ENCODE measurements at regions not wholly inside any gene's neighbourhood (a gene's known extent, or its start where the extent isn't known, plus 50 kb on each side); places are given as distances from the start of the nearest gene placed in this dataset.

DNA sequence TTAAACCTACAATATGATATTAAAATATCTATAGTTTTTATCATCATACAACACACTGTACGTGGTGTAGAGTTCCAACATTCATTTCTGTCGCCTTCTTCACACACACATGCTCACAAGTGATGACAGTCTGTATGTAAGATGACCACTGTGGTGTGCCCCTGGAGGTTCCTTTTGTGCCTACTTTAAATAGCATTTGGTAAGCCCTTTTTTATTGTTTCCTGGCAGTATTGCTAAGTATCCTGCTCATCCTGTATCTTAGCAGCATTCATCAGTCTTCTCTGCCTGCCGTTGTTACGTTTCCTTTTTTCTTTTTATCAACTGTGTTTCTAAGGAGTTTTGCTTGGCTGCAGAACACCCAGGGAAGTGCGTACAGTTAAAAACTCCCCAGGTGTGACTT lies 231.4 kb downstream of the CHRM3 start:
- TF ChIP-seq JUND (IDR thresholded peaks at IDR 0.05; ENCODE audit: low read depth), result no peak
- in situ Hi-C loops (cut with HindIII; ENCODE audit: low pct_unique_long_range_greater_than_20kb, low sequenced_read_pairs), result no loop called here
- DNase-seq (ENCODE audit: low read depth in 1 of 2, low spot score in 1 of 2), result no peak

DNA sequence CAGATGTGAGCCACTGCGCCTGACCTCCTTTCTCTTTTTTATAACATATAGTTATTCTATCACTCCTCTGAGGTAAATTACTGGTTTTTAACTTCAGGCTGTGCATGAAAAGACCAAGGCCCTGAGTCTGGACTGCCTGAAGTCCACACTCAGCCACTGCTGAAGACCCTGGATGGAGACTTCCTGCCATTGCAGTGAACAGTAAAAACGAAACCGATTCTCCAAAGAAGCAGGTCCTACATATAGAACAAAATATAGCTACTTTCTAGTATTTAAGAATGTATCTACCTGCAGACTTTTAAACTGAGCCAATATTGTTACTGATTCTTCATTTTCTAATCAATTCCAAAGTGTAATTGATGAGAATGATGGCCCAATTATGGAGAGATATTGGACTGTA lies 232.8 kb downstream of the CHRM3 start:
- in situ Hi-C loops (cut with HindIII; ENCODE audit: low pct_unique_long_range_greater_than_20kb, low sequenced_read_pairs), result no loop called here
- no peak for DNase-seq (ENCODE audit: low read depth in 1 of 2, low spot score in 1 of 2)

DNA sequence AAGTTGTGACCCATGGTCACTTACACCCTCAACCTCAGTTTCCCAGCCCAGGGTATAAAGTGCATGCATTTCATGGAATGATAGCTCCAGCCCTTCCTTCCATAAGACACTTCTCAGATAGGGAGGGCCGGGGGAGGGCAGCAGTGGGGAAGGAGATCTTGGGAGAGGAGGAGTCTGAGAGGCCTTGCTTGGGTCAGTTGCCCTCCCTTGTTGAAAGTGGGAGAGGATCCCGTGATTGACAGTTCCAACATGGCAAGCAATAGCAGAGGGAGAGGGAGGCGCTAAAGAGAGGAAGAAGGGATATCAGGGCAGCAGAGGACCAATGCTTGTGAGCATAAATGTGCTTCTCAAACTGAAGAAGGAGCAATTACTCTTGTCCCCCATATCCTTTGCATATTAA lies 244.4 kb downstream of the CHRM3 start:
- no peak for TF ChIP-seq JUND (IDR thresholded peaks at IDR 0.05; ENCODE audit: low read depth)
- no peak for DNase-seq (ENCODE audit: low read depth in 1 of 2, low spot score in 1 of 2)
- in situ Hi-C loops (cut with HindIII; ENCODE audit: low pct_unique_long_range_greater_than_20kb, low sequenced_read_pairs), result no loop called here

More for the DNA sequence above, 232.8 kb downstream of the CHRM3 start:
- no peak for TF ChIP-seq JUND (IDR thresholded peaks at IDR 0.05; ENCODE audit: low read depth)

DNA sequence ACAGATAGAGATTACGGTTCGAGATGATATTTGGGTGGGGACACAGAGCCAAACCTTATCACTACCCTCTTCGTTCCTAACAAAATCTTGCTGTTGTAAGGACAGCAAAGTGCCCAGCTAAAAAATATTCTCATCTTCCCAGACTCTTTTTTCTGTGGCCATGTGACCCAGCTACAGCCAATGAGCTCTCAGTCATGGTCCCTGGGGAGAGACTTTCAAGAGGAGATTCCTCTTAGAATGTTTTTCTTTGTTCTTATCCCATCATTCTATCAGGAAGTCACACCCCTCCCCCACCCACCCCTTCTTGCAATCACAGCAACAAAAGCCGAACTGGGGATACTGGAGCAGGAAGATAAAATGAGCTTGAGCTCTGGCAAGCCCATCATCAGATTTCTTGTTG lies 247.1 kb downstream of the CHRM3 start:
- TF ChIP-seq JUND (IDR thresholded peaks at IDR 0.05; ENCODE audit: low read depth), result no peak
- in situ Hi-C loops (cut with HindIII; ENCODE audit: low pct_unique_long_range_greater_than_20kb, low sequenced_read_pairs), result no loop called here
- no peak for DNase-seq (ENCODE audit: low read depth in 1 of 2, low spot score in 1 of 2)

DNA sequence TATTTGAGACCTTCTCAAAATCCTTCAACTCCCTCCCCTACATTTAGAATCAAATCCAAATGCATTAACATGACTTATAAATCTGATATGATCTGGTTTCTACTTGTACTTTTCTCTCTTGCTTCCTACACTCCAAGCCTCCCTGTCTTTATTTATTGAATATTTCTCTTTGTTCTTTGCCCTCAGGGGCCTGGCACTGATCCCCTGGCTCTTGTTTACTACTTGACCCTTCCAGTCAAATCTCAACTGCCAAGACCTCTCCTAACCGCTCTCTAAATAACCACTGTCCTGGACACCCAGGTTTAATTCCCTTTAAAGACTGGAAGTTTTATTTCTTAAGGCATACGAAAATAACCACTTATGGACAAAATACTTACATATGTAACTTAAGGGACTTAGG lies 248.9 kb downstream of the CHRM3 start:
- no peak for TF ChIP-seq JUND (IDR thresholded peaks at IDR 0.05; ENCODE audit: low read depth)
- in situ Hi-C loops (cut with HindIII; ENCODE audit: low pct_unique_long_range_greater_than_20kb, low sequenced_read_pairs), result no loop called here
- DNase-seq (ENCODE audit: low read depth in 1 of 2, low spot score in 1 of 2), result peak in 1 of 2 experiments; percentile 47

DNA sequence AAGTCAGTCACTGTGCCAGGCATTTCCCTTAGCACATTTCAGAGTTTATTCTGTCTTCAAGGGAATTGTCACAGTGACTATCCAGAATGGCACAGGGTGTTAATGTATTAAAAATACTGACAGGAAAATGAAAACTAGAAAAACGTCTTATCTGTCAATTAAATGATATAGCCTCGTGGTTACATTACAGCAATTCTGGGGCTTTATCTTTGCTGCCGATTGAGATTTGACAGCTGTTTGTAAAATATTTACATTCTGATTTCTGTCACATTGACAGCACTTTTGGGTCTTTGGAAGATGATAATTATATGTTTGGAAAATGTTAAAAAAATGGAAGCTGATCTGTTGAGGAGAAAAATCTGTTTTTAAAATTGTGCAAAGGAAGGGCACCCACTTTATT lies 250.0 kb downstream of the CHRM3 start:
- no peak for TF ChIP-seq JUND (IDR thresholded peaks at IDR 0.05; ENCODE audit: low read depth)
- no peak for DNase-seq (ENCODE audit: low read depth in 1 of 2, low spot score in 1 of 2)
- in situ Hi-C loops (cut with HindIII; ENCODE audit: low pct_unique_long_range_greater_than_20kb, low sequenced_read_pairs), result no loop called here

DNA sequence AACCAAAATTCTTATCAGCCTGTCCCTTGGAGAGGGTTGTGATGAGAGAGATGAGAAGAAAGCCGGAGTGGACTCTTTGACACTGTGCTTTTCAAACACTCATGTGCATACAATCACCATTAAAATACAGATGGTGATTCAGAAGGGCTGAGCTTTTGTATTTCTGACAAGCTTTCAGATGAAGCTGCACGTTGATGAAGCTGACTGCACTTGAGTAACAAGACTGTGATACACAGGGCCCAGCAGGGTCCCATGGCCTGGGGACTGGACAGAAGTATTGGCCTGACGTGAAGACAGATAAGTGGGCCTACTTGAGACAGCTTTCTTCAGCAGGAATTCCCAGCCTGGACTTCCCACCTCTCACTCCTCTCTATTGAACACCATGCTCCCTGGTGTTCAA lies 258.2 kb downstream of the CHRM3 start:
- DNase-seq (ENCODE audit: low read depth in 1 of 2, low spot score in 1 of 2), result no peak
- in situ Hi-C loops (cut with HindIII; ENCODE audit: low pct_unique_long_range_greater_than_20kb, low sequenced_read_pairs), result no loop called here
- TF ChIP-seq JUND (IDR thresholded peaks at IDR 0.05; ENCODE audit: low read depth), result no peak

DNA sequence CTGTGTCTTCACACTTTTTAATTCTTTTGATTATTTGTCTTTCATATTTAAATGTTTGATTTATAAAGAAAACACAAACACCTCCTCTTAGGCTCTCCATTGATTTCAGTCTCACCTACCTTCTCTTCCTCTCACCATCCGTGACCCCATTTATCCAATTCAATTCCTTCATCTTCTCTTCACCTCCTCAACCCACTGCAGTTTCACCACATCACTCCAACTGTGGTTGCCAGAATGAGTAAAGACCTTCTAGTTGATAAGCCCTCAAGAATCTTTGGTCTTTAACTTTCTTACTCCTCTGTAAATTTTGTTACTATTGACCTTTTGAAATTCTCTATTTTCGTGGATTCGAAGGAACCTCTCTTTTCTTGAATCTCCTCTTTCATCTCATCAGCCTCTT lies 260.7 kb downstream of the CHRM3 start:
- DNase-seq (ENCODE audit: low read depth in 1 of 2, low spot score in 1 of 2), result no peak
- in situ Hi-C loops (cut with HindIII; ENCODE audit: low pct_unique_long_range_greater_than_20kb, low sequenced_read_pairs), result no loop called here

DNA sequence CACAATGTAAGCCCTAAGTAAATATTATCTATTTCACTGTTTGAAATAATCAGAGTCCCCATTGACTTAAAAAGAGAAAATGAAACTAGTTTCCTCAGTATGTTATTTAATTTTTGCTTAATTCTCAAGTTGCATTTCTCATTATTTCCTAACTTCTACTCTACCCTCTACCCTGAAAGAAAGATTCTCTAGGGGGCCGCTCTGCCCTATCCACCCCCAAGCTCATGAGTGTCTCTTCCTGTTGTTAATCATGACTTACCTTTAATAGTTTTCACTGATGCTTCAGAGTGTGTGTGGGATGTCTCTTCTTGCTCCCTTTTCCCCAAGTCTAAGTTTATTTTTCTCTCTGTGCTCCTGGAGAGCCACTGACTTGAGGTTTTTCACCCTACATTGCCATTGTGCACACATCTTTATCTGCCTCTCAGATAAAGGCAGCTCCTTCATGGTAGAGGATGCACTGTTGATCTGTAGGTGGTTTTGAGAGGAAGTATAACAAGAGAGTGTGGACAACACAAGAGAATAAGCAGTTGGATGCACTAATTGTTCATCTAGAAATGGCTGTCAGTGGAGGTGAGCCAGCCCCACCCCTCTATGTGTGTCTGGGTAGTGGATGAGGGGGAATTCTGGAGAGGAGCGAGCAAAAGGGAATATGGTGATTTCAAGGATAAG lies 261.7 kb downstream of the CHRM3 start:
- DNase-seq (ENCODE audit: low read depth in 1 of 2, low spot score in 1 of 2), result no peak
- in situ Hi-C loops (cut with HindIII; ENCODE audit: low pct_unique_long_range_greater_than_20kb, low sequenced_read_pairs), result no loop called here
- no peak for TF ChIP-seq JUND (IDR thresholded peaks at IDR 0.05; ENCODE audit: low read depth)

More for the DNA sequence above, 260.7 kb downstream of the CHRM3 start:
- TF ChIP-seq JUND (IDR thresholded peaks at IDR 0.05; ENCODE audit: low read depth), result no peak

DNA sequence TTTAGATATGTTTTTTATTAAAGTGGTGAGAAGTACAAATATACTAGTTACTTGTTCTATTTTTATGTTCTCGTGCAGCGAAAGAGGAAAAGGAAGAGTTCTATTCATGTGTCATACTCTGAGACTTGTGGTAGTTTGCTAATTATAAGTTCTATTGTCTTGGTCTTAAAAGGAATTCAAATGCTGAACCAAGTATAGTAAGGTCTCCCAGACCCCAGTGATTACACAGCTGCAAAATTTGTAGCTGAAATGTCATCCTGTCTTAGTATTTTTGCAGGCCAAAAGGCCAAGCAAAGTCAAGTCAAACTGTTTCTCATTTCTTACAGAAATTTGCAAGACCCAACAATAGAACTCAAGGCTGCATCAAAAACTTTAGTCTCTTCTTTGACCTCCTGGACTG lies 268.7 kb downstream of the CHRM3 start:
- DNase-seq (ENCODE audit: low read depth in 1 of 2, low spot score in 1 of 2), result no peak
- no peak for TF ChIP-seq JUND (IDR thresholded peaks at IDR 0.05; ENCODE audit: low read depth)
- in situ Hi-C loops (cut with HindIII; ENCODE audit: low pct_unique_long_range_greater_than_20kb, low sequenced_read_pairs), result no loop called here

DNA sequence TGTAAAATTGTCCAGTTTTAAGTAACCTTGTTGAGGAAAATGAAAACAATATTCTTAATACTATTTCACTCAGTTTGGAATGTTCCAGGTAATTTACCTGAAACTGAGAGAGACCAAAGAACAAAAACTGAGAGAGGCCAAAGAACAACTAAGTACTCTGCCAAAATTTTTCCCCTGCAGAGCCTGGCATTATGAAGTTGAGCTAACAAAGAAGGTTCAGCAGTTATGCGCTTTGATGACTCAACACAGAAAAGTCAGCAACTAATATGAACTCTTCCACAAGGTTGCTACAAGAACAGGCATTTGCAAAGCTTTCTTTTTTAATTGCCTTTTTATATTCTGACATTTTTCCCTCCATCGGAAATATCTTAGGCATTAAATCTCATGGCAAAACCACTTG lies 270.9 kb downstream of the CHRM3 start:
- no peak for TF ChIP-seq JUND (IDR thresholded peaks at IDR 0.05; ENCODE audit: low read depth)
- in situ Hi-C loops (cut with HindIII; ENCODE audit: low pct_unique_long_range_greater_than_20kb, low sequenced_read_pairs), result no loop called here
- no peak for DNase-seq (ENCODE audit: low read depth in 1 of 2, low spot score in 1 of 2)

DNA sequence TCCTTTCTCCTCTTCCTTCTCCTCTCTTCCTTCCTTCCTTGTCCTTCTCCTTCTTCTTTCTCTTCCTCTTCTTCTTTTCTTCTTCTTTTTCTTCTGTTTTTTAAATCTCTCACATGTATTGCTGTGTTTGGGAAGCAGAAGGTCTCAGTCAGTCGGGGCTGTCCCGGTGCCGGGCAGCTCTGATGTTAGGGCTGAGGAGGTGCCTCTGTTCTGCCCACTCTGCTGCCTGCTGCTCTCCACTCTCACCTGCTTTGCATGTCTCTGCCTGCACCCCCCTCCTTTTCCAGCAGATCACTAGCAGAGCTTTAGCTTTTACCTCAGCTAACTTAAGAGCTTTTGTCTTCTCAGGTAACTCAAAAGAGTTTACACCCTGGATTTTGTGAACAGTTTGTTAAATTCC lies 276.6 kb downstream of the CHRM3 start:
- in situ Hi-C loops (cut with HindIII; ENCODE audit: low pct_unique_long_range_greater_than_20kb, low sequenced_read_pairs), result no loop called here
- no peak for DNase-seq (ENCODE audit: low read depth in 1 of 2, low spot score in 1 of 2)
- no peak for TF ChIP-seq JUND (IDR thresholded peaks at IDR 0.05; ENCODE audit: low read depth)

DNA sequence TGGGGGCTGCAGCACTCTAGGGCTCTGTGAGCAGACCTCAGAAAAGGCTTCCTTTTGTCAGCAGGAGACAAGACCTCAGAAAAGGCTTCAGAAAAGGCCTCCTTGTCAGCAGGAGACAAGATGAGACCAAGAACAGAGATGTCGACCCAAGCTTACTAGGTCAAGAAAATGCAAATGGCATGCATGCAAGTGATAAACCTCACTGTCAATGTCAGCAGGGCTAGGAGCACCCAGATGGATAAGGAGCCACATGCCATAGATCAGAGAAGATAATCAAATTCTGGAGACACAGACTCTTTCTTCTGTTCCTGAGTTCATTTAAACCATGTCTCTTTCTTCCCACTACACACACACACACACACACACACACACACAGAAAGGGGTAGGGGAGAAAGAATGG lies 285.9 kb downstream of the CHRM3 start:
- no peak for DNase-seq (ENCODE audit: low read depth in 1 of 2, low spot score in 1 of 2)
- no peak for TF ChIP-seq JUND (IDR thresholded peaks at IDR 0.05; ENCODE audit: low read depth)
- in situ Hi-C loops (cut with HindIII; ENCODE audit: low pct_unique_long_range_greater_than_20kb, low sequenced_read_pairs), result no loop called here

DNA sequence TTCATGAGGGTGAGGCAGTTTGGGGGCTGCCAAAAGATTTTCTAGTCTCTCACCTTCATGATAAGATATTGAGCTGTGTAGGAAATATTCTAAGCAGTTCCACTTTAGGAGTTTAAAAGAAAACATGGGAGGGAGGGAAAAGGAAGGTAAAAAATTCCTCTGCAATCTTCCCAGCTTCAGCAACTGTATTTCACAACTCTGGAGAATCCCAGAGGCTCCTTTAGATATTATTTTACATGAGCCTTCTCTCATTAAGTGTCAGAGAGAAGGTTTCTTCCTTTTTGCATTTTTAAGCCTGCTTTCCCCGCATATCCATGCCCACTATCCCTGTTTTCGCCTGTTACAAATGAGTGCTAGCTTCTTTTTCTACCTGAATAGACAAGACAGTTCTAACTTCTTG lies 289.4 kb downstream of the CHRM3 start:
- in situ Hi-C loops (cut with HindIII; ENCODE audit: low pct_unique_long_range_greater_than_20kb, low sequenced_read_pairs), result no loop called here
- no peak for TF ChIP-seq JUND (IDR thresholded peaks at IDR 0.05; ENCODE audit: low read depth)
- no peak for DNase-seq (ENCODE audit: low read depth in 1 of 2, low spot score in 1 of 2)

Data from T47D (cell line).